ENCODE measurements at regions not wholly inside any gene's neighbourhood (a gene's known extent, or its start where the extent isn't known, plus 50 kb on each side); places are given as distances from the start of the nearest gene placed in this dataset.

DNA sequence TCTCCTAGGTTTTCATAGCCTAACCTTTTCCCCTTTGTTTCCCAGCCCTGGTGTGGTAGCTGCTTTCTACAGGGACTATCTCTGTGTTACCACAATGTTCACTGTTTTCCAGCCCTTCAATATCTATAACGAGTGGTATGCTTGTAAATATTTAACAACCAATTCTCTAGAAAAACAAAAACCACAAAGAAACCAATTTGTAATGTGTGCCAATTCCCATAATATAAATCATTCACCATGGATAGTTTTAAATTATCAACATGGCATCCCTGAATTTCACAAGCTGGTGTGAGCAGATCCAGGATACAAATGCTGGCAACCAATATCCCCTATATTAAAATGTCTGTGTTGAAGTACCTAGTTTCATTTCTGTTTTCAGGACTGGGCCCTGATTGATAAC lies 200.7 kb upstream of the FOXN2 start:
- TF ChIP-seq, protein P1, sequence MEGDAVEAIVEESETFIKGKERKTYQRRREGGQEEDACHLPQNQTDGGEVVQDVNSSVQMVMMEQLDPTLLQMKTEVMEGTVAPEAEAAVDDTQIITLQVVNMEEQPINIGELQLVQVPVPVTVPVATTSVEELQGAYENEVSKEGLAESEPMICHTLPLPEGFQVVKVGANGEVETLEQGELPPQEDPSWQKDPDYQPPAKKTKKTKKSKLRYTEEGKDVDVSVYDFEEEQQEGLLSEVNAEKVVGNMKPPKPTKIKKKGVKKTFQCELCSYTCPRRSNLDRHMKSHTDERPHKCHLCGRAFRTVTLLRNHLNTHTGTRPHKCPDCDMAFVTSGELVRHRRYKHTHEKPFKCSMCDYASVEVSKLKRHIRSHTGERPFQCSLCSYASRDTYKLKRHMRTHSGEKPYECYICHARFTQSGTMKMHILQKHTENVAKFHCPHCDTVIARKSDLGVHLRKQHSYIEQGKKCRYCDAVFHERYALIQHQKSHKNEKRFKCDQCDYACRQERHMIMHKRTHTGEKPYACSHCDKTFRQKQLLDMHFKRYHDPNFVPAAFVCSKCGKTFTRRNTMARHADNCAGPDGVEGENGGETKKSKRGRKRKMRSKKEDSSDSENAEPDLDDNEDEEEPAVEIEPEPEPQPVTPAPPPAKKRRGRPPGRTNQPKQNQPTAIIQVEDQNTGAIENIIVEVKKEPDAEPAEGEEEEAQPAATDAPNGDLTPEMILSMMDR (IDR thresholded peaks at IDR 0.05), result no peak
- TF ChIP-seq POLR2A (IDR thresholded peaks at IDR 0.05) (no peak), POLR2AphosphoS5 (IDR thresholded peaks at IDR 0.05) (no peak)

All from sigmoid colon (tissue), 4 donors.